ENCODE measurements at regions not wholly inside any gene's neighbourhood (a gene's known extent, or its start where the extent isn't known, plus 50 kb on each side); places are given as distances from the start of the nearest gene placed in this dataset.
"Not testable (repeated sequence)": the region's sequence is repeated elsewhere in the genome, so short reads cannot be mapped to it uniquely, and the experiment has no call there.

GRCh38 chr4:23458054-23458453 is 431.8 kb downstream of the PPARGC1A start:
- no peaks in the 10 kb centered on the region for H3K4me1 Mint-ChIP-seq

GRCh38 chr4:23456864-23457263 is 433.0 kb downstream of the PPARGC1A start:
- H3K4me1 Mint-ChIP-seq: no peaks in the 10 kb centered on the region
- no peak overlapping the region for H3K4me3 Mint-ChIP-seq
- no peaks in the 10 kb centered on the region for H3K27me3 Mint-ChIP-seq
- POLR2A ChIA-PET: no interaction called here
- H3K36me3 Mint-ChIP-seq: no peaks in the 10 kb centered on the region
- H3K27ac Mint-ChIP-seq: no peak overlapping the region
- ATAC-seq (ENCODE audit: low read depth) (no peak), DNase-seq (no peak)
- peaks cover 2% of the 10 kb centered on the region for H3K9me3 Mint-ChIP-seq

More at GRCh38 chr4:23458054-23458453, 431.8 kb downstream of the PPARGC1A start:
- DNase-seq (no peak), ATAC-seq (ENCODE audit: low read depth) (no peak)
- Mint-ChIP-seq H3K4me3 (no peak overlapping the region), H3K9me3 (peaks cover 2% of the 10 kb centered on the region), H3K36me3 (no peaks in the 10 kb centered on the region), H3K27ac (no peak overlapping the region), H3K27me3 (no peaks in the 10 kb centered on the region)
- POLR2A ChIA-PET: no interaction called here

GRCh38 chr4:23455456-23456158 is 434.2 kb downstream of the PPARGC1A start:
- POLR2A ChIA-PET: no interaction called here
- no peaks in the 10 kb centered on the region for H3K36me3 Mint-ChIP-seq
- H3K27ac Mint-ChIP-seq: no peak overlapping the region
- H3K4me3 Mint-ChIP-seq: no peak overlapping the region
- H3K27me3 Mint-ChIP-seq: no peaks in the 10 kb centered on the region
- ATAC-seq (ENCODE audit: low read depth) (no peak), DNase-seq (no peak)
- no peaks in the 10 kb centered on the region for H3K4me1 Mint-ChIP-seq
- peaks cover 2% of the 10 kb centered on the region for H3K9me3 Mint-ChIP-seq

- no peak for ATAC-seq (ENCODE audit: low read depth)
- Mint-ChIP-seq H3K27ac (no peak overlapping the region), H3K4me3 (no peak overlapping the region), H3K4me1 (no peaks in the 10 kb centered on the region), H3K27me3 (no peaks in the 10 kb centered on the region), H3K9me3 (no peaks in the 10 kb centered on the region), H3K36me3 (no peaks in the 10 kb centered on the region)
- POLR2A ChIA-PET: no interaction called here
- DNase-seq: no peak
Measured at GRCh38 chr4:23441530-23442069, 448.2 kb downstream of the PPARGC1A start.

GRCh38 chr4:23438764-23439163 is 451.1 kb downstream of the PPARGC1A start:
- H3K4me1 Mint-ChIP-seq: no peaks in the 10 kb centered on the region
- H3K4me3 Mint-ChIP-seq: no peak overlapping the region
- POLR2A ChIA-PET: no interaction called here
- no peak overlapping the region for H3K27ac Mint-ChIP-seq
- H3K36me3 Mint-ChIP-seq: no peaks in the 10 kb centered on the region
- H3K27me3 Mint-ChIP-seq: no peaks in the 10 kb centered on the region
- H3K9me3 Mint-ChIP-seq: no peaks in the 10 kb centered on the region
- DNase-seq (no peak), ATAC-seq (ENCODE audit: low read depth) (no peak)

GRCh38 chr4:23429497-23429896 is 460.4 kb downstream of the PPARGC1A start:
- H3K36me3 Mint-ChIP-seq: no peaks in the 10 kb centered on the region
- no peak for DNase-seq
- no peaks in the 10 kb centered on the region for H3K9me3 Mint-ChIP-seq
- no peaks in the 10 kb centered on the region for H3K4me1 Mint-ChIP-seq
- H3K27ac Mint-ChIP-seq: no peak overlapping the region
- POLR2A ChIA-PET: no interaction called here
- no peak overlapping the region for H3K4me3 Mint-ChIP-seq
- H3K27me3 Mint-ChIP-seq: no peaks in the 10 kb centered on the region
- ATAC-seq (ENCODE audit: low read depth): no peak

- H3K27ac Mint-ChIP-seq: no peak overlapping the region
- no peak overlapping the region for H3K4me3 Mint-ChIP-seq
- no peaks in the 10 kb centered on the region for H3K36me3 Mint-ChIP-seq
- no peak for ATAC-seq (ENCODE audit: low read depth)
- POLR2A ChIA-PET: no interaction called here
- no peaks in the 10 kb centered on the region for H3K27me3 Mint-ChIP-seq
- no peak for DNase-seq
- peaks cover 2% of the 10 kb centered on the region for H3K9me3 Mint-ChIP-seq
- no peaks in the 10 kb centered on the region for H3K4me1 Mint-ChIP-seq
Measured at GRCh38 chr4:23425570-23425969, 464.3 kb downstream of the PPARGC1A start.

GRCh38 chr4:23423540-23423939 is 466.3 kb downstream of the PPARGC1A start:
- ATAC-seq (ENCODE audit: low read depth) (no peak), DNase-seq (no peak)
- H3K4me1 Mint-ChIP-seq: no peaks in the 10 kb centered on the region
- H3K27me3 Mint-ChIP-seq: no peaks in the 10 kb centered on the region
- H3K4me3 Mint-ChIP-seq: no peak overlapping the region
- H3K9me3 Mint-ChIP-seq: peaks cover 2% of the 10 kb centered on the region
- H3K27ac Mint-ChIP-seq: no peak overlapping the region
- POLR2A ChIA-PET: no interaction called here
- no peaks in the 10 kb centered on the region for H3K36me3 Mint-ChIP-seq

- Mint-ChIP-seq H3K4me1 (no peaks in the 10 kb centered on the region), H3K9me3 (peaks cover 2% of the 10 kb centered on the region), H3K27me3 (no peaks in the 10 kb centered on the region), H3K27ac (no peak overlapping the region), H3K36me3 (no peaks in the 10 kb centered on the region), H3K4me3 (no peak overlapping the region)
- POLR2A ChIA-PET: no interaction called here
- DNase-seq (no peak), ATAC-seq (ENCODE audit: low read depth) (no peak)
Measured at GRCh38 chr4:23422878-23423277, 467.0 kb downstream of the PPARGC1A start.

GRCh38 chr4:23413631-23414030 is 476.2 kb downstream of the PPARGC1A start:
- Mint-ChIP-seq H3K9me3 (no peaks in the 10 kb centered on the region), H3K4me3 (no peak overlapping the region), H3K27me3 (no peaks in the 10 kb centered on the region), H3K27ac (no peak overlapping the region), H3K4me1 (no peaks in the 10 kb centered on the region), H3K36me3 (no peaks in the 10 kb centered on the region)
- DNase-seq (no peak), ATAC-seq (ENCODE audit: low read depth) (no peak)
- POLR2A ChIA-PET: no interaction called here

GRCh38 chr4:23412701-23413100 is 477.1 kb downstream of the PPARGC1A start:
- no peak for ATAC-seq (ENCODE audit: low read depth)
- no peaks in the 10 kb centered on the region for H3K9me3 Mint-ChIP-seq
- no peaks in the 10 kb centered on the region for H3K36me3 Mint-ChIP-seq
- H3K4me3 Mint-ChIP-seq: no peak overlapping the region
- H3K27me3 Mint-ChIP-seq: no peaks in the 10 kb centered on the region
- H3K27ac Mint-ChIP-seq: no peak overlapping the region
- no peak for DNase-seq
- no peaks in the 10 kb centered on the region for H3K4me1 Mint-ChIP-seq
- POLR2A ChIA-PET: no interaction called here

GRCh38 chr4:23408913-23409312 is 480.9 kb downstream of the PPARGC1A start:
- H3K27me3 Mint-ChIP-seq; ATAC-seq (ENCODE audit: low read depth); H3K4me3 Mint-ChIP-seq; H3K27ac Mint-ChIP-seq; H3K36me3 Mint-ChIP-seq; DNase-seq; H3K4me1 Mint-ChIP-seq; H3K9me3 Mint-ChIP-seq; POLR2A ChIA-PET: not testable (repeated sequence)

GRCh38 chr4:23401572-23401971 is 488.3 kb downstream of the PPARGC1A start:
- Mint-ChIP-seq H3K36me3 (no peaks in the 10 kb centered on the region), H3K4me3 (no peak overlapping the region), H3K27me3 (no peaks in the 10 kb centered on the region), H3K9me3 (no peaks in the 10 kb centered on the region), H3K4me1 (no peaks in the 10 kb centered on the region), H3K27ac (no peak overlapping the region)
- POLR2A ChIA-PET: no interaction called here
- ATAC-seq (ENCODE audit: low read depth) (no peak), DNase-seq (no peak)

GRCh38 chr4:23392860-23393458 is 496.9 kb downstream of the PPARGC1A start:
- POLR2A ChIA-PET: no interaction called here
- Mint-ChIP-seq H3K4me1 (no peaks in the 10 kb centered on the region), H3K27me3 (no peaks in the 10 kb centered on the region), H3K9me3 (peaks cover 2% of the 10 kb centered on the region), H3K36me3 (no peaks in the 10 kb centered on the region), H3K4me3 (no peak overlapping the region), H3K27ac (no peak overlapping the region)
- DNase-seq (no peak), ATAC-seq (ENCODE audit: low read depth) (no peak)

All from activated naive CD8-positive, alpha-beta T cell treated with anti-CD3 and anti-CD28 coated beads, Interleukin-2, amount 10 ng/mL, durations not matched to agents 7 days and 5 days (primary cell).